GM21447 (cell line): ENCODE measurements at regions not wholly inside any gene's neighbourhood (a gene's known extent, or its start where the extent isn't known, plus 50 kb on each side); places are given as distances from the start of the nearest gene placed in this dataset.

Source experiments
- ATAC-seq: cut with Tn5 transposase; IDR thresholded peaks from one replicate; pipeline ENCODE4 v1.9.1; 2021; ENCODE audit not compliant: unreplicated experiment

DNA sequence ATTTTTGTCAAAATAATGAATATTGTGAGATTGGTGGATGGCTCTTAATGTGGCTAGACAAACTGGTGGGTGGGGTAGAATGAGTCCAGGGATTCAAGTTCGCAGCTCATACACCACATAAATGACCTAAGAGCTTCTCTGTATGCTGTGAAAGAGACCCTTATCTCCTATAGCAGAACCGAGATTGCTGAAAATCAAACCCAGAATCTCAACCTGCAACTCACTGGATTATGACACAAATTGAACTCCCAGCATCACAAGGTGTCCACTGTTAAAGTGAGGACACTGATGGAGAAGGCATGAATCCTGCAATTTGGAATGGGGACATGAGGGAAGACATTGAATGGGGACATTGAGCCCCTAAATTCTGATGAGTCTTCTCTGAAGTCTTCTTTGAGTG is 51.3 kb upstream of the CNKSR3 start:
- ATAC-seq, result no peak

DNA sequence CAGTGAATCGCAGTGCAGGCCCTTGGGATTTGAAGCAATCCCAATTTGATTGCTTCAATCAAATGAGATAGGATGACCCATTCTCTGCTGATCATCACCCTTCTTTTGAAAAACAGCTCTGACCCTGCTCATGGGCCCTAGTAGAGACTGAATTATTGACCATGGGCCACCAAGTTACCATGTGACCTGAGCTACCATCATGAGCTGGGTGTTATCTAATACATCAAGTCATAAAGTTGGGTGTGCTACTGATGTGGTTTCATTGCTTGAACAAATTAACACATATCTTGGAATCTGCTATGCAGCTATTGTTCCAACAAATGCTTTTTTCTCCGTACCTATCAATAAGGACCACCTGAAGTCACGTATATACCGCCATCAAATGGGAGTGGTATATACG is 54.8 kb upstream of the CNKSR3 start:
- no peak for ATAC-seq

DNA sequence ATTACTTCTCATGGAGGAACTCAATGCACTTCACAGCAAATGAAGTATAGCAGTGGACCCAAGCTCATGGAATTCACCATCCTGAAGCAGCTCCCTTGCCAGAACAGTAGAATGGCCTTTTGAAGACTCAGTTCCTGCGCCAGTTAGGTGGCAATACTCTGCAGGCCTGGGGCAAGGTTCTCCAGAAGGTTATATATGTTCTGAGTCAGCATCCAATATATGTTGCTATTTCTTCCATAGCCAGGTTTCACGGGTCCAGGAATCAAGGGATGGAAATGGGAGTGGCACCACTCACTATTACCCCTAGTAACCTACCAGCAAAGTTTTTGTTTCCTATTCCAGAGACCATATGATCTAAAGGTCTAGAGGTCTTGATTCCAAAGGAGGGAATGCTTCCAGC is 56.4 kb upstream of the CNKSR3 start:
- no peak for ATAC-seq

DNA sequence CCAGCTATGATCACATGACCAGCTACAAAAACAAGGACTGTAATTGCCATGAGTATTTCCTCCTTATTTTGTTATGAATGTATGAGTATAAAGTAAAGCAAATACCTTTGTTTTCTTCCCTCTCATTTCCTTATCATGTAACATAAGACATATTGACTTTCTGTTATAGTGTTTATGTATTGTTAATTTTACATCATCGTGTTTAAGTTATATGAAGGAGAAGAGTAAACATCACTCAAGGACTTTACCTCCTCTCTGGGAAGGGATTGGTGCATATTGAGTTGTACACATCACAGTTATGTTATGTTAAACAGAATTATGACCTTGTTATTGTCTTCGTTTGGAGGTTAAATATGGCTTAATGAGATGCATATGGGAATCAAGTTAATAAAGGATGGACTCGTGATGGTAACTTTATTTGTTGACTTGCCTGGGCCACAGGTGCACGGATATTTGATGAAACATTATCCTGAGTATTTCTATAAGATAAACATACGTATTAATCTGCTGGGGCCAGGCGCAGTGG is 57.3 kb upstream of the CNKSR3 start:
- no peak for ATAC-seq

GRCh38 chr6:154569156-154569862 is 58.8 kb upstream of the CNKSR3 start:
- no peak for ATAC-seq

DNA sequence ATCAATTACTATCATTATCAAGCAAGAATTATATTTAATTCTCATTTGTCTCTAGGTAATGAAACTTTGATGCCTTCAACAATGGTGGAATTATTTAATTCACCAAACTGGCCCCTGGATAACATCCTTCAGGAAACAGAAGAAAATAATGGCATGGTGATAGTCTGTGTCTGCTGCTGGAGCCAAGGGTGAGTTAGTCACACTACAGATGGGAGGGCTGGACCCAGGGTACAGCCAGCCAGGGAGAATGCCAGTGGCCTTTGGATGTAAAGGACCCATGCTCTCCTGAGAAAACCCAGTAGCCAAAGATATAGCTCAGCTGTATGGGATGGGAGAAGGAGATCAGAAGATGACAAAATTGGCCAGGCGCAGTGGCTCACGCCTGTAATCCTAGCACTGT is 60.0 kb upstream of the CNKSR3 start:
- ATAC-seq, result no peak

DNA sequence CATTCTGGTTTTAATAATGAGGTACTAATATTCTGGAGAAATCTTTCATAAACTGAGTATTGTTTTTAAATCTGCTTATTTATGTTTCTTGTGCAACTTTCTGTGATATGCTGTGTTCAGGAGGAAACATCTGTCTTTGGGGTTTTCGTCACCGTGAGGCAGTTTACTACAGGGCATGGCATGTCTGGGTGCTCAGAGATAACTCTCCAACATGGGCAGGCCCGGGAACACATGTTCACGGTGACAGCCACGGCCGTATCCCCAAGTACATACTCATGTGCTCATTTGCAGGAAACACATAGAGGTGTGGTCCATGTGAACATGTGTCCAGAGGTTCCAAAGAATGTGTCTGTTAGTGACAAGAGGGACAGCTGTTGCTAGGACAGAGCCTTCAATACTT is 62.1 kb upstream of the CNKSR3 start:
- ATAC-seq, result no peak

GRCh38 chr6:154578004-154578559 is 67.6 kb upstream of the CNKSR3 start:
- ATAC-seq, result no peak

GRCh38 chr6:154579046-154579445 is 68.6 kb upstream of the CNKSR3 start:
- no peak for ATAC-seq

GRCh38 chr6:154579485-154579884 is 69.0 kb upstream of the CNKSR3 start:
- ATAC-seq, result no peak

- no peak for ATAC-seq
Observed at GRCh38 chr6:154580397-154581135, 70.1 kb upstream of the CNKSR3 start.

DNA sequence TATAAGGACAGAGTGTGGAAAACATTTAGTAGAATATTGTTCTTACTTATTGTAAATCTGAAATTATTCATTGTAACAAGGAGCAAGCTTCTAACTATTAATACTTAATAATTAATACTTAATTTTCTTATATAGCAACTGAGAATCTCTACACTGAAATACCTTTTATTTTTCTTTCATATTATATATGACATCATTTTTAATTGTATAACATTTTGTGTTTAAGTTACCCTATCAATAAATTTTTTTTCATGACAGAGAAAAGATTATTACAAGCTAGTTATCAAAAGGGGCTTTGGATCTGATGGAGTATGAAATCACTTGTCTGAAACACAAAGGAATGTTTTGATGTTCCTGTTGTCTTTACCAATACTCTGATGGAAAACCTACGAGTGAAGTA is 72.2 kb upstream of the CNKSR3 start:
- no peak for ATAC-seq

DNA sequence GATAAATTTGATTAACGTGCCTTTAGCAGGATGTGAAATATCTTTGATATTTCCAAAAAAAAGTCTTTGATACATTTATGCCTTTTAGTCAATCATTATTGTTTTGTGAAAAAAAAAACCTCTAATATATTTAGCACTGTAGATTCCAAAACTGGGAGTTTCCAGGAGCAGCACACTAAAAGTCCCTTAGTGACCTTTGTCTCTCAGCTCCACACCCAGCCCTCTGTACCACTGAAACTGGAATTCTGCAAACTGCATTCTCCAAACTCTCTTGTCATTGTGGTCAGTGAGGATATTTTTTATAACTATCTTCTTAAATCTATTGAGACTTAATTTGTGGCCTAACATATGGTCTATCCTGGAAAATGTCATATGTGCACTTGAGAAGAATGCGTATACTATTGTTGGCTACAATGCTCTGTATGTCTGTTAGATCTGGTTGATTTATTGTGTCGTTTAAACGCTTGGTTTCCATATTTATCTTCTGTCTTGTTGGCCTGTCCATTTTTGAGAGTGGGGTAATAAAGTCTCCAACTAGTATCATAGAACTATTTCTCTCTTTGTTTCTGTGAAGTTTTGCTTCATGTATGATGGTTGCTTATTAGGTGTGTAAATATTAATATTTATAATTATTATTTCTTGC is 73.2 kb upstream of the CNKSR3 start:
- no peak for ATAC-seq

DNA sequence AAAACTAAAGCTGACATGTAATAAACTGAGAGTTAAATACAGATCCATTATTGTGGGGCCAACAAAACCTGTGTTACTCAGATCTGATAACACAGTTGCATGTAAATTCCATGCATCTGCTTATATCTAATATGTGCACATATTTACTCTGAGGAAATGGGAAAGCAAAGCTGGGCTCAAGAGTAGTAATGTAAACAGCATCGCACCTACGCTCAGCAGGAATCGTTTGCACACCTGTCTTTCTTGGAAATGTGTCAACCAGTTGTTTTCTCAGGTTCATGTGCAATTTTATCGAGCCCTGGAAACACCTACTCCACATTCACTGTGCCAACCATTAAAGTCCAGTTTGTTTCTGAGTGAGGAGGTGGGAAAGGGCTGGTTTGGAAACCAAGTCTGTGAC is 80.3 kb upstream of the CNKSR3 start:
- ATAC-seq, result no peak

DNA sequence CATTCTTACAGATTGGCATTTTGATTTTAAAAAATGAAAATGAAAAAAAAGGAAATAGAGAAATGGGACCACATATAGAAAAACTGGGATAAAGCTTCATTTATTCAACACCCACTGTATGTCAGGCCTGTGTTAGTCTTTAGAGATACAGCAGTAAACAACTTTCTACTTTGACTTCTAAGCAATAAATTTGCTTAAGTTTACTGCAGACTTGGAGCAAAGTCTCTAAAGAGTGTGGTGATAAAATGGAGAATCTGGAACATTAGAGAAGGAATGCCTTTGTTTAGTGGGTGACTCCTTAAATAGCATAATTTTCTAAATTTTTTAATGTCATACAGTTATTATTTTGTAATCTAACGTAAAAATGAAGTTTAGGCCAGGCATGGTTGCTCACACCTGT is 80.7 kb upstream of the CNKSR3 start:
- ATAC-seq, result no peak

- ATAC-seq, result no peak
Observed at GRCh38 chr6:154592199-154592860, 81.8 kb upstream of the CNKSR3 start.

- no peak for ATAC-seq
Observed at GRCh38 chr6:154593122-154593521, 82.6 kb upstream of the CNKSR3 start.

GRCh38 chr6:154594496-154595198 is 84.2 kb upstream of the CNKSR3 start:
- no peak for ATAC-seq

- no peak for ATAC-seq
Observed at GRCh38 chr6:154595538-154595937, 85.1 kb upstream of the CNKSR3 start.

GRCh38 chr6:154596009-154596408 is 85.5 kb upstream of the CNKSR3 start:
- ATAC-seq, result no peak

- ATAC-seq, result no peak
Observed at GRCh38 chr6:154596701-154597100, 86.2 kb upstream of the CNKSR3 start.
